ENCODE measurements at regions not wholly inside any gene's neighbourhood (a gene's known extent, or its start where the extent isn't known, plus 50 kb on each side); places are given as distances from the start of the nearest gene placed in this dataset.

- Histone ChIP-seq H3K27me3 (peaks cover 2% of the 10 kb centered on the region), H2AFZ (no peak overlapping the region), H3K79me2 (no peaks in the 10 kb centered on the region), H3K27ac (no peak overlapping the region), H3K4me3 (no peak overlapping the region), H4K20me1 (ENCODE audit: insufficient read depth, poor library complexity, severe bottlenecking) (no peaks in the 10 kb centered on the region), H3K4me1 (ENCODE audit: insufficient read depth) (no peaks in the 10 kb centered on the region), H3K36me3 (replicated peaks; ENCODE audit: insufficient read depth, low read depth) (no peaks in the 10 kb centered on the region), H3K9me2 (replicated peaks; ENCODE audit: insufficient read depth) (no peaks in the 10 kb centered on the region), H3K4me2 (no peak overlapping the region), H3K9me3 (ENCODE audit: low read depth) (no peaks in the 10 kb centered on the region)
- DNase-seq (ENCODE audit: low spot score), result no peak
- TF ChIP-seq EZH2 (IDR thresholded peaks at IDR 0.05; ENCODE audit: borderline replicate concordance), result no peak
- no peak for TF ChIP-seq CTCF (IDR thresholded peaks at IDR 0.05; ENCODE audit: poor library complexity)
- TF ChIP-seq EZH2phosphoT487 (IDR thresholded peaks at IDR 0.05; ENCODE audit: low read depth, severe bottlenecking, unreplicated experiment), result no peak
- 87% methylated on average over 9 of the region's 9 CpGs for WGBS (ENCODE audit: low lambda C conversion rate, missing lambda C conversion rate)
Measured at GRCh38 chr6:40152701-40153436, 218.6 kb upstream of the MOCS1 start.

- Histone ChIP-seq H4K20me1 (ENCODE audit: insufficient read depth, poor library complexity, severe bottlenecking) (no peaks in the 10 kb centered on the region), H3K27me3 (peaks cover 4% of the 10 kb centered on the region), H3K36me3 (replicated peaks; ENCODE audit: insufficient read depth, low read depth) (no peaks in the 10 kb centered on the region), H3K4me1 (ENCODE audit: insufficient read depth) (peaks cover 1% of the 10 kb centered on the region), H3K9me2 (replicated peaks; ENCODE audit: insufficient read depth) (no peaks in the 10 kb centered on the region), H3K9me3 (ENCODE audit: low read depth) (no peaks in the 10 kb centered on the region), H3K27ac (no peak overlapping the region), H3K79me2 (no peaks in the 10 kb centered on the region), H3K4me2 (no peak overlapping the region), H2AFZ (no peak overlapping the region), H3K4me3 (no peak overlapping the region)
- TF ChIP-seq CTCF (IDR thresholded peaks at IDR 0.05; ENCODE audit: poor library complexity), result no peak
- TF ChIP-seq EZH2phosphoT487 (IDR thresholded peaks at IDR 0.05; ENCODE audit: low read depth, severe bottlenecking, unreplicated experiment), result no peak
- TF ChIP-seq EZH2 (IDR thresholded peaks at IDR 0.05; ENCODE audit: borderline replicate concordance), result no peak
- DNase-seq (ENCODE audit: low spot score), result no peak
Measured at GRCh38 chr6:40152196-40152595, 217.9 kb upstream of the MOCS1 start.

- H3K36me3 ChIP-seq (replicated peaks; ENCODE audit: insufficient read depth, low read depth), result no peaks in the 10 kb centered on the region
- no peak overlapping the region for H3K4me2 ChIP-seq
- no peaks in the 10 kb centered on the region for H3K9me3 ChIP-seq (ENCODE audit: low read depth)
- no peak for TF ChIP-seq CTCF (IDR thresholded peaks at IDR 0.05; ENCODE audit: poor library complexity)
- no peak for TF ChIP-seq EZH2 (IDR thresholded peaks at IDR 0.05; ENCODE audit: borderline replicate concordance)
- no peak for TF ChIP-seq EZH2phosphoT487 (IDR thresholded peaks at IDR 0.05; ENCODE audit: low read depth, severe bottlenecking, unreplicated experiment)
- no peak for DNase-seq (ENCODE audit: low spot score)
- no peak overlapping the region for H3K4me3 ChIP-seq
- no peak overlapping the region for H2AFZ ChIP-seq
- no peaks in the 10 kb centered on the region for H3K9me2 ChIP-seq (replicated peaks; ENCODE audit: insufficient read depth)
- 87% methylated on average over 2 of the region's 2 CpGs for WGBS (ENCODE audit: low lambda C conversion rate, missing lambda C conversion rate)
- no peaks in the 10 kb centered on the region for H4K20me1 ChIP-seq (ENCODE audit: insufficient read depth, poor library complexity, severe bottlenecking)
- peaks cover 4% of the 10 kb centered on the region for H3K27me3 ChIP-seq
- no peak overlapping the region for H3K27ac ChIP-seq
- no peaks in the 10 kb centered on the region for H3K79me2 ChIP-seq
- peaks cover 4% of the 10 kb centered on the region for H3K4me1 ChIP-seq (ENCODE audit: insufficient read depth)
Measured at GRCh38 chr6:40148882-40149573, 214.8 kb upstream of the MOCS1 start.
